ENCODE measurements at regions not wholly inside any gene's neighbourhood (a gene's known extent, or its start where the extent isn't known, plus 50 kb on each side); places are given as distances from the start of the nearest gene placed in this dataset.

GRCh38 chr20:6662309-6662708 is 105.2 kb upstream of the BMP2 start:
- TF ChIP-seq POLR2AphosphoS5 (IDR thresholded peaks at IDR 0.05; ENCODE audit: low read depth, low read length) (no peak), TAF1 (IDR thresholded peaks at IDR 0.05; ENCODE audit: borderline replicate concordance, insufficient read depth, low read length) (no peak), SIN3A (IDR thresholded peaks at IDR 0.05; ENCODE audit: borderline replicate concordance, insufficient read depth, low read length) (no peak)

All from PFSK-1 (cell line).